Neuronal stem cell (in vitro differentiated cells): ENCODE measurements at regions not wholly inside any gene's neighbourhood (a gene's known extent, or its start where the extent isn't known, plus 50 kb on each side); places are given as distances from the start of the nearest gene placed in this dataset.

Experiments
- DNase-seq: peaks from one replicate; pipeline ENCODE4 v3.0.0-alpha.2; 2013; ENCODE audit warnings: low spot score
- H2AFZ ChIP-seq: one replicate; pipeline ENCODE4 v1.6.1; 2013; ENCODE audit warnings: mild to moderate bottlenecking, low read length, inconsistent platforms
- H2AK5ac ChIP-seq: 2 replicates; pipeline ENCODE4 v1.6.1; 2013; ENCODE audit warnings: low read depth, mild to moderate bottlenecking, inconsistent platforms, low read length, moderate library complexity, mixed read lengths
- H2BK120ac ChIP-seq: 2 replicates; pipeline ENCODE4 v1.6.1; 2013; ENCODE audit warnings: low read depth, mild to moderate bottlenecking, inconsistent platforms, low read length, moderate library complexity, mixed read lengths
- H2BK12ac ChIP-seq: one replicate; pipeline ENCODE4 v1.6.1; 2013; ENCODE audit warnings: low read length, inconsistent platforms
- H2BK15ac ChIP-seq: 2 replicates; pipeline ENCODE4 v1.6.1; 2013; ENCODE audit warnings: mild to moderate bottlenecking, low read length, inconsistent platforms, mixed read lengths
- H2BK5ac ChIP-seq: one replicate; pipeline ENCODE4 v1.6.1; 2013; ENCODE audit warnings: inconsistent platforms, mild to moderate bottlenecking, low read length, moderate library complexity
- H3K14ac ChIP-seq: one replicate; pipeline ENCODE4 v1.6.1; 2013; ENCODE audit warnings: low read length, inconsistent platforms
- H3K18ac ChIP-seq: 2 replicates; pipeline ENCODE4 v1.6.1; 2013; ENCODE audit warnings: low read length, inconsistent platforms
- H3K23ac ChIP-seq: 2 replicates; pipeline ENCODE4 v1.6.1; 2013; ENCODE audit warnings: low read depth, mild to moderate bottlenecking, mixed read lengths, low read length, inconsistent platforms; ENCODE audit not compliant: poor library complexity
- H3K27ac ChIP-seq: replicated peaks from 3 replicates; pipeline ENCODE4 v1.5.1; 2013; ENCODE audit warnings: low read length, inconsistent platforms
- H3K27me3 ChIP-seq, 3 experiments: 2 replicates each; pipeline ENCODE4 v1.6.1; 2013; ENCODE audit warnings: low read length in 3 of 3, mild to moderate bottlenecking in 2 of 3, inconsistent platforms in 1 of 3, low read depth in 1 of 3, mixed read lengths in 1 of 3, moderate library complexity in 1 of 3; ENCODE audit not compliant: control insufficient read depth in 3 of 3, insufficient read depth in 3 of 3
- H3K36me3 ChIP-seq, 2 donors: replicated peaks in 1 of 2; 2 replicates each; pipeline ENCODE4 v1.6.1; 2013; ENCODE audit warnings: low read length in 2 of 2; ENCODE audit not compliant: control insufficient read depth in 2 of 2, insufficient read depth in 2 of 2
- H3K4ac ChIP-seq: 2 replicates; pipeline ENCODE4 v1.6.1; 2013; ENCODE audit warnings: inconsistent platforms, mild to moderate bottlenecking, low read length, moderate library complexity
- H3K4me1 ChIP-seq, 2 donors: 1 replicate in 1 of 2; 2 replicates in 1 of 2; pipeline ENCODE4 v1.6.1; 2013; ENCODE audit warnings: low read length in 2 of 2, low read depth in 1 of 2; ENCODE audit not compliant: control insufficient read depth in 2 of 2, insufficient read depth in 1 of 2
- H3K4me2 ChIP-seq: one replicate; pipeline ENCODE4 v1.6.1; 2013; ENCODE audit warnings: mild to moderate bottlenecking, low read length, inconsistent platforms; ENCODE audit not compliant: insufficient read depth, poor library complexity, severe bottlenecking
- H3K4me3 ChIP-seq, 2 donors: 2 replicates each; pipeline ENCODE4 v1.5.1; 2013; ENCODE audit warnings: low read length in 2 of 2, mild to moderate bottlenecking in 2 of 2, inconsistent platforms in 1 of 2, moderate library complexity in 1 of 2
- H3K79me1 ChIP-seq: one replicate; pipeline ENCODE4 v1.6.1; 2013; ENCODE audit warnings: low read depth, mild to moderate bottlenecking, inconsistent platforms, low read length, moderate library complexity
- H3K9ac ChIP-seq: one replicate; pipeline ENCODE4 v1.6.1; 2013; ENCODE audit warnings: mild to moderate bottlenecking, low read depth, low read length, inconsistent platforms; ENCODE audit not compliant: poor library complexity
- H3K9me3 ChIP-seq, 2 donors: replicated peaks in 1 of 2; 2 replicates each; pipeline versions ENCODE3 to v1.6.1; 2013; ENCODE audit warnings: low read length in 2 of 2, mild to moderate bottlenecking in 2 of 2, inconsistent platforms in 1 of 2, low read depth in 1 of 2, mixed read lengths in 1 of 2, moderate library complexity in 1 of 2; ENCODE audit not compliant: control insufficient read depth in 2 of 2, insufficient read depth in 1 of 2
- H4K8ac ChIP-seq: one replicate; pipeline ENCODE4 v1.6.1; 2013; ENCODE audit warnings: low read depth, mild to moderate bottlenecking, inconsistent platforms, low read length, moderate library complexity
- H4K91ac ChIP-seq: one replicate; pipeline ENCODE4 v1.6.1; 2013; ENCODE audit warnings: low read length, low read depth, mild to moderate bottlenecking, inconsistent platforms; ENCODE audit not compliant: poor library complexity
- WGBS, 2 donors: extraction: QIAGEN DNeasy Blood & Tissue Kit; methylation state at CpG; one replicate each; pipeline ENCODE4 v1.1.7; 2013; ENCODE audit warnings: missing lambda C conversion rate in 2 of 2, mixed read lengths in 1 of 2; ENCODE audit not compliant: insufficient read length in 2 of 2, insufficient replicate concordance in 1 of 2; ENCODE audit errors: extremely low coverage in 2 of 2; 5-methylcytosine and 5-hydroxymethylcytosine counted together

- Histone ChIP-seq H3K9me3 (no peaks in the 10 kb centered on the region), H3K4me1 (no peaks in the 10 kb centered on the region), H3K14ac (no peak overlapping the region), H2BK12ac (no peak overlapping the region), H2AK5ac (no peak overlapping the region), H3K23ac (no peak overlapping the region), H2AFZ (no peak overlapping the region), H3K4me2 (no peak overlapping the region), H3K18ac (no peak overlapping the region), H3K4ac (no peak overlapping the region), H4K8ac (no peak overlapping the region), H2BK15ac (no peak overlapping the region), H3K9ac (no peak overlapping the region), H4K91ac (no peak overlapping the region), H3K4me3 (no peak overlapping the region), H2BK120ac (no peak overlapping the region), H3K36me3 (no peaks in the 10 kb centered on the region), H3K27me3 (no peaks in the 10 kb centered on the region), H3K27ac (no peak overlapping the region), H2BK5ac (no peak overlapping the region), H3K79me1 (no peaks in the 10 kb centered on the region)
- DNase-seq, result no peak
- no CpG with 5 or more reads among the region's 1 CpG for WGBS, 2 donors
Measured at GRCh38 chr15:81450721-81451120, 76.7 kb upstream of the TMC3 start.

- H3K9ac ChIP-seq, result no peak overlapping the region
- H3K79me1 ChIP-seq, result no peaks in the 10 kb centered on the region
- no peak overlapping the region for H2BK12ac ChIP-seq
- no peak overlapping the region for H3K18ac ChIP-seq
- H3K4me2 ChIP-seq, result no peak overlapping the region
- DNase-seq, result no peak
- no peak overlapping the region for H3K4ac ChIP-seq
- no peak overlapping the region for H2AK5ac ChIP-seq
- H3K14ac ChIP-seq, result no peak overlapping the region
- no peak overlapping the region for H3K4me3 ChIP-seq
- H3K4me1 ChIP-seq, result no peaks in the 10 kb centered on the region
- no peak overlapping the region for H2AFZ ChIP-seq
- H2BK15ac ChIP-seq, result no peak overlapping the region
- no peaks in the 10 kb centered on the region for H3K36me3 ChIP-seq
- no peak overlapping the region for H3K23ac ChIP-seq
- no CpG with 5 or more reads among the region's 2 CpGs for WGBS, 2 donors
- no peak overlapping the region for H2BK5ac ChIP-seq
- H4K91ac ChIP-seq, result no peak overlapping the region
- H3K27ac ChIP-seq, result no peak overlapping the region
- H3K27me3 ChIP-seq, result no peaks in the 10 kb centered on the region
- H2BK120ac ChIP-seq, result no peak overlapping the region
- H4K8ac ChIP-seq, result no peak overlapping the region
- H3K9me3 ChIP-seq, result no peaks in the 10 kb centered on the region
Measured at GRCh38 chr15:81449836-81450474, 75.9 kb upstream of the TMC3 start.

GRCh38 chr15:81443040-81443820 lies 69.2 kb upstream of the TMC3 start:
- Histone ChIP-seq H2AFZ (no peak overlapping the region), H2BK12ac (no peak overlapping the region), H4K91ac (no peak overlapping the region), H3K36me3 (no peaks in the 10 kb centered on the region), H3K4ac (no peak overlapping the region), H3K27me3 (no peaks in the 10 kb centered on the region), H4K8ac (no peak overlapping the region), H3K79me1 (no peaks in the 10 kb centered on the region), H3K4me1 (no peaks in the 10 kb centered on the region), H2AK5ac (no peak overlapping the region), H3K23ac (no peak overlapping the region), H2BK5ac (no peak overlapping the region), H3K4me2 (no peak overlapping the region), H3K4me3 (no peak overlapping the region), H2BK15ac (no peak overlapping the region), H3K18ac (no peak overlapping the region), H3K14ac (no peak overlapping the region), H2BK120ac (no peak overlapping the region), H3K27ac (no peak overlapping the region), H3K9me3 (no peaks in the 10 kb centered on the region), H3K9ac (no peak overlapping the region)
- DNase-seq, result no peak
- WGBS, 2 donors, result no CpG with 5 or more reads among the region's 5 CpGs

- Histone ChIP-seq H2BK5ac (no peak overlapping the region), H3K4me3 (no peak overlapping the region), H4K8ac (no peak overlapping the region), H3K14ac (no peak overlapping the region), H2BK15ac (no peak overlapping the region), H3K27ac (no peak overlapping the region), H3K79me1 (no peaks in the 10 kb centered on the region), H2BK120ac (no peak overlapping the region), H3K9me3 (no peaks in the 10 kb centered on the region), H2BK12ac (no peak overlapping the region), H3K9ac (no peak overlapping the region), H2AFZ (no peak overlapping the region), H4K91ac (no peak overlapping the region), H3K4me1 (no peaks in the 10 kb centered on the region), H3K23ac (no peak overlapping the region), H3K27me3 (no peaks in the 10 kb centered on the region), H3K36me3 (no peaks in the 10 kb centered on the region), H3K4me2 (no peak overlapping the region), H3K4ac (no peak overlapping the region), H3K18ac (no peak overlapping the region), H2AK5ac (no peak overlapping the region)
- DNase-seq, result no peak
- WGBS, 2 donors, result no CpG with 5 or more reads among the region's 1 CpG
Measured at GRCh38 chr15:81442454-81442853, 68.4 kb upstream of the TMC3 start.
